Right lobe of liver (tissue), 6 donors: ENCODE measurements at regions not wholly inside any gene's neighbourhood (a gene's known extent, or its start where the extent isn't known, plus 50 kb on each side); places are given as distances from the start of the nearest gene placed in this dataset.

Experiments used
- ATAC-seq, 4 donors: fragments of 200-7000 bp; cut with Tn5 transposase; one replicate each; pipeline ENCODE4 v1.9.1; 2020; ENCODE audit warnings: mild to moderate bottlenecking in 4 of 4, moderate library complexity in 4 of 4
- DNase-seq, 3 donors: peaks; one replicate each; pipeline ENCODE4 v3.0.0-alpha.2; 2020
- H3K27ac ChIP-seq, 3 donors: fragments of 200-600 bp; one replicate each; pipeline ENCODE4 v1.8.0; 2022
- H3K27me3 ChIP-seq, 2 donors: fragments of 200-600 bp; one replicate each; pipeline ENCODE4 v1.8.0; 2022
- H3K36me3 ChIP-seq, 4 donors: fragments of 200-600 bp; sonication (generic) in 1 of 4; one replicate each; pipeline versions ENCODE4 v1.5.1 to v1.8.0; 2017 to 2022; ENCODE audit warnings: control low read depth in 1 of 4
- H3K4me1 ChIP-seq, 4 donors: fragments of 200-600 bp; sonication (generic) in 1 of 4; one replicate each; pipeline versions ENCODE4 v1.5.1 to v1.8.0; 2017 to 2022; ENCODE audit warnings: control low read depth in 1 of 4
- H3K4me3 ChIP-seq, 3 donors: fragments of 200-600 bp; one replicate each; pipeline ENCODE4 v1.8.0; 2022
- H3K9me3 ChIP-seq, 4 donors: fragments of 200-600 bp; sonication (generic) in 1 of 4; one replicate each; pipeline versions ENCODE4 v1.5.1 to v1.8.0; 2017 to 2022; ENCODE audit warnings: control low read depth in 1 of 4
- CTCF ChIP-seq, 4 donors: fragments of 200-600 bp in 3 of 4; fragments of 450-650 bp in 1 of 4; IDR thresholded peaks; one replicate each; pipeline versions ENCODE4 v1.5.1 to v1.8.0; 2016 to 2022; ENCODE audit warnings: antibody characterized with exemption in 4 of 4, mild to moderate bottlenecking in 2 of 4
- POLR2A ChIP-seq: fragments of 450-650 bp; IDR thresholded peaks from one replicate; pipeline ENCODE4 v1.6.1; 2017; ENCODE audit warnings: antibody characterized with exemption, mild to moderate bottlenecking
- WGBS: methylation state at CpG from one replicate; pipeline ENCODE4 v1.1.6; 2018; ENCODE audit warnings: low coverage, low lambda C conversion rate; ENCODE audit not compliant: insufficient coverage; ENCODE audit errors: missing lambda C conversion rate; 5-methylcytosine and 5-hydroxymethylcytosine counted together
- intact Hi-C, 2 donors: fragments of 100-400 bp; cut with DNase I; formaldehyde crosslinking; loops; one replicate each; pipeline versions ENCODE4 v1.11.2 to v1.14.1; 2022
- donor health status: DM: no; HTN: yes; CAD: no.
- donor health status: DM: no; HTN: no; CAD: no.
- donor health status: DM: no; HTN: no; CAD: no.
- donor health status: DM: no; HTN: yes; CAD: no.
- donor health status: DM: no; HTN: yes; CAD: no.

DNA sequence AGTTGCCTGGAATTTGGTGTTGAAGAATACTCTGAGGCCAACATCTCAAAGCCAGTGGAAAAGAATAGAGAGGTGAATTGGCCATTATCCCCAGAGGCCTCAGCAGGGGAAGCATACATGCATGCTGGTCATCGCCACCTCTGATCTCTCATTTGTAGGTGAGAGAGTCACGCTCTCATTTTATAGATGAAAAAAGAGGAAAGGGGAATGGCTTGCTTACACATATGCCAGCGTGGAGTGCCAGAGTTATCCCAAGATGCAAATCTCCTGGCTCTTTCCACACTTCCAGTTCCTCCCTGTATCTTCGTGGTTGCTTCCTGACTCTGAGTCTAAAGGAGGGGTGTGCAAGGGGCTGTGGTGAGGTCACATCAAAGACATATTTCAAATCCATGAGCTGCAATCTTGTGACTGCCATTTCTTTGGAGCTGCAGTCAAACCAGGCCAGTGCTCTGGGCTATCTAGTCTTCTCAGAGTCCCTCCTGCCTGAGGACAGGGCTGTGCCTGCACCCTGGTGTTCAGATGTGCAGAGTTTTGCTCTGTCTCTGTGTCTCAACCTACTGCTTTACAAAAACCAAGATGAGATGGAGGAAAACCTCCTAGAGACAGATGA is 324.7 kb downstream of the MYCN start:
- WGBS, result 74% methylated on average over 2 of the region's 4 CpGs
- DNase-seq (no peak), ATAC-seq (no peak)
- Histone ChIP-seq H3K27me3 (no peaks in the 10 kb centered on the region), H3K4me1 (no peaks in the 10 kb centered on the region), H3K4me3 (no peak overlapping the region), H3K36me3 (no peaks in the 10 kb centered on the region), H3K9me3 (no peaks in the 10 kb centered on the region), H3K27ac (no peak overlapping the region)
- intact Hi-C loops, result no loop called here
- TF ChIP-seq CTCF (IDR thresholded peaks at IDR 0.05) (no peak), POLR2A (no peak)

- Histone ChIP-seq H3K4me3 (no peak overlapping the region), H3K36me3 (no peaks in the 10 kb centered on the region), H3K27ac (no peak overlapping the region), H3K9me3 (no peaks in the 10 kb centered on the region), H3K4me1 (no peaks in the 10 kb centered on the region), H3K27me3 (no peaks in the 10 kb centered on the region)
- intact Hi-C loops, result no loop called here
- no peak for ATAC-seq
- 74% methylated on average over 4 of the region's 4 CpGs for WGBS
- DNase-seq, result no peak
- TF ChIP-seq CTCF (IDR thresholded peaks at IDR 0.05) (no peak), POLR2A (no peak)
These were observed 324.1 kb downstream of the MYCN start for GRCh38 chr2:16264491-16264890.

- DNase-seq (no peak), ATAC-seq (no peak)
- no peak for TF ChIP-seq CTCF (IDR thresholded peaks at IDR 0.05)
- no peak overlapping the region for H3K4me3 ChIP-seq
- intact Hi-C loops, result no loop called here
- H3K9me3 ChIP-seq, result no peaks in the 10 kb centered on the region
- H3K36me3 ChIP-seq, result no peaks in the 10 kb centered on the region
- no peaks in the 10 kb centered on the region for H3K4me1 ChIP-seq
- no peaks in the 10 kb centered on the region for H3K27me3 ChIP-seq
- WGBS, result 76% methylated on average over 14 of the region's 14 CpGs
- no peak overlapping the region for H3K27ac ChIP-seq
These were observed 323.0 kb downstream of the MYCN start for GRCh38 chr2:16263241-16263890.

GRCh38 chr2:16262526-16263178 is 322.3 kb downstream of the MYCN start:
- no peak overlapping the region for H3K4me3 ChIP-seq
- H3K4me1 ChIP-seq, result no peaks in the 10 kb centered on the region
- H3K9me3 ChIP-seq, result no peaks in the 10 kb centered on the region
- no peak overlapping the region for H3K27ac ChIP-seq
- WGBS, result 68% methylated on average over 9 of the region's 11 CpGs
- intact Hi-C loops, result no loop called here
- TF ChIP-seq POLR2A, result no peak
- no peak for TF ChIP-seq CTCF (IDR thresholded peaks at IDR 0.05)
- H3K36me3 ChIP-seq, result no peaks in the 10 kb centered on the region
- DNase-seq (no peak), ATAC-seq (no peak)
- no peaks in the 10 kb centered on the region for H3K27me3 ChIP-seq
